ENCODE measurements at regions not wholly inside any gene's neighbourhood (a gene's known extent, or its start where the extent isn't known, plus 50 kb on each side); places are given as distances from the start of the nearest gene placed in this dataset.

GRCh38 chr18:40326985-40327384 lies 1628.0 kb upstream of the PIK3C3 start:
- H3K4me1 ChIP-seq (ENCODE audit: insufficient read depth, low read length): no peaks in the 10 kb centered on the region
- no peak overlapping the region for H3K4me2 ChIP-seq (ENCODE audit: low read length)
- no peaks in the 10 kb centered on the region for H3K9me3 ChIP-seq (ENCODE audit: low read length)
- no peak overlapping the region for H3K27ac ChIP-seq (ENCODE audit: low read length)
- no peaks in the 10 kb centered on the region for H3F3A ChIP-seq (ENCODE audit: low read length, unreplicated experiment)
- no peaks in the 10 kb centered on the region for H3K9me2 ChIP-seq (replicated peaks; ENCODE audit: low read length)
- ChIA-PET CTCF (no interaction called here), POLR2A (ENCODE audit: unreplicated experiment) (no interaction called here)
- H3K9ac ChIP-seq (ENCODE audit: low read length): no peak overlapping the region
- DNase-seq: no peak
- TF ChIP-seq CTCF (conservative IDR thresholded peaks at IDR 0.05; ENCODE audit: low read depth, low read length) (no peak), EZH2phosphoT487 (IDR thresholded peaks at IDR 0.05; ENCODE audit: borderline replicate concordance, low read length) (no peak), EZH2 (IDR thresholded peaks at IDR 0.05; ENCODE audit: low read length, unreplicated experiment) (no peak)
- no peak for ATAC-seq
- H3K27me3 ChIP-seq (ENCODE audit: low read length): no peaks in the 10 kb centered on the region
- intact Hi-C loops (cut with micrococcal nuclease): no loop called here
- no TSS peak for BruUV-seq (replicated peaks)
- no peaks in the 10 kb centered on the region for H4K20me1 ChIP-seq (ENCODE audit: low read length)
- no peaks in the 10 kb centered on the region for H3K79me2 ChIP-seq (ENCODE audit: low read length)
- H2AFZ ChIP-seq (ENCODE audit: low read length): no peak overlapping the region
- no peak overlapping the region for H3K4me3 ChIP-seq (ENCODE audit: low read length)
- H3K36me3 ChIP-seq (ENCODE audit: low read depth, low read length): no peaks in the 10 kb centered on the region

GRCh38 chr18:40325988-40326387 lies 1629.0 kb upstream of the PIK3C3 start:
- ChIA-PET CTCF (no interaction called here), POLR2A (ENCODE audit: unreplicated experiment) (no interaction called here)
- no TSS peak for BruUV-seq (replicated peaks)
- Histone ChIP-seq H3K9me2 (replicated peaks; ENCODE audit: low read length) (no peaks in the 10 kb centered on the region), H3K4me3 (ENCODE audit: low read length) (no peak overlapping the region), H3F3A (ENCODE audit: low read length, unreplicated experiment) (no peaks in the 10 kb centered on the region), H3K36me3 (ENCODE audit: low read depth, low read length) (no peaks in the 10 kb centered on the region), H3K79me2 (ENCODE audit: low read length) (no peaks in the 10 kb centered on the region), H4K20me1 (ENCODE audit: low read length) (no peaks in the 10 kb centered on the region), H3K27me3 (ENCODE audit: low read length) (no peaks in the 10 kb centered on the region), H3K9ac (ENCODE audit: low read length) (no peak overlapping the region), H3K27ac (ENCODE audit: low read length) (no peak overlapping the region), H3K4me1 (ENCODE audit: insufficient read depth, low read length) (no peaks in the 10 kb centered on the region), H3K4me2 (ENCODE audit: low read length) (no peak overlapping the region), H3K9me3 (ENCODE audit: low read length) (no peaks in the 10 kb centered on the region), H2AFZ (ENCODE audit: low read length) (no peak overlapping the region)
- intact Hi-C loops (cut with micrococcal nuclease): no loop called here
- DNase-seq: no peak
- TF ChIP-seq EZH2phosphoT487 (IDR thresholded peaks at IDR 0.05; ENCODE audit: borderline replicate concordance, low read length) (no peak), EZH2 (IDR thresholded peaks at IDR 0.05; ENCODE audit: low read length, unreplicated experiment) (no peak), CTCF (conservative IDR thresholded peaks at IDR 0.05; ENCODE audit: low read depth, low read length) (no peak)
- no peak for ATAC-seq

- POLR2A ChIA-PET (ENCODE audit: unreplicated experiment): no interaction called here
- CTCF ChIA-PET: no interaction called here
- H3K4me2 ChIP-seq (ENCODE audit: low read length): no peak overlapping the region
- no peak overlapping the region for H3K9ac ChIP-seq (ENCODE audit: low read length)
- H3F3A ChIP-seq (ENCODE audit: low read length, unreplicated experiment): no peaks in the 10 kb centered on the region
- H3K9me3 ChIP-seq (ENCODE audit: low read length): no peaks in the 10 kb centered on the region
- H3K36me3 ChIP-seq (ENCODE audit: low read depth, low read length): no peaks in the 10 kb centered on the region
- DNase-seq (no peak), ATAC-seq (no peak)
- H3K27me3 ChIP-seq (ENCODE audit: low read length): no peaks in the 10 kb centered on the region
- intact Hi-C loops (cut with micrococcal nuclease): no loop called here
- H4K20me1 ChIP-seq (ENCODE audit: low read length): no peaks in the 10 kb centered on the region
- no peaks in the 10 kb centered on the region for H3K79me2 ChIP-seq (ENCODE audit: low read length)
- peaks cover 6% of the 10 kb centered on the region; the same call in 1 of the 2 replicates for H3K4me1 ChIP-seq (ENCODE audit: insufficient read depth, low read length)
- H3K4me3 ChIP-seq (ENCODE audit: low read length): no peak overlapping the region
- no peak overlapping the region for H3K27ac ChIP-seq (ENCODE audit: low read length)
- no peak for TF ChIP-seq EZH2phosphoT487 (IDR thresholded peaks at IDR 0.05; ENCODE audit: borderline replicate concordance, low read length)
- TF ChIP-seq CTCF (conservative IDR thresholded peaks at IDR 0.05; ENCODE audit: low read depth, low read length): no peak
- no peak for TF ChIP-seq EZH2 (IDR thresholded peaks at IDR 0.05; ENCODE audit: low read length, unreplicated experiment)
- no TSS peak for BruUV-seq (replicated peaks)
- H2AFZ ChIP-seq (ENCODE audit: low read length): no peak overlapping the region
- H3K9me2 ChIP-seq (replicated peaks; ENCODE audit: low read length): no peaks in the 10 kb centered on the region
These were observed 1640.8 kb upstream of the PIK3C3 start for GRCh38 chr18:40314199-40314598.
